Adrenal gland (tissue), 5 donors: ENCODE measurements at regions not wholly inside any gene's neighbourhood (a gene's known extent, or its start where the extent isn't known, plus 50 kb on each side); places are given as distances from the start of the nearest gene placed in this dataset.

Experiments used
- POLR2A ChIP-seq, 2 donors: fragments of 450-650 bp; IDR thresholded peaks; one replicate each; pipeline ENCODE4 v1.6.1; 2017; ENCODE audit warnings: antibody characterized with exemption in 2 of 2, mild to moderate bottlenecking in 2 of 2, moderate library complexity in 1 of 2
- TF ChIP-seq, protein P1 (sequence below), 6 experiments: fragments of 450-650 bp in 4 of 6; fragments of 200-600 bp in 2 of 6; sonication (generic) in 1 of 6; IDR thresholded peaks; 1 replicate in 5 of 6; 2 replicates in 1 of 6; pipeline versions ENCODE4 v1.5.1 to v1.8.0; 2016 to 2021; ENCODE audit warnings: antibody characterized with exemption in 6 of 6, mild to moderate bottlenecking in 2 of 6, moderate library complexity in 1 of 6
- donor health status: DM: no; HTN: no; CAD: no.

DNA sequence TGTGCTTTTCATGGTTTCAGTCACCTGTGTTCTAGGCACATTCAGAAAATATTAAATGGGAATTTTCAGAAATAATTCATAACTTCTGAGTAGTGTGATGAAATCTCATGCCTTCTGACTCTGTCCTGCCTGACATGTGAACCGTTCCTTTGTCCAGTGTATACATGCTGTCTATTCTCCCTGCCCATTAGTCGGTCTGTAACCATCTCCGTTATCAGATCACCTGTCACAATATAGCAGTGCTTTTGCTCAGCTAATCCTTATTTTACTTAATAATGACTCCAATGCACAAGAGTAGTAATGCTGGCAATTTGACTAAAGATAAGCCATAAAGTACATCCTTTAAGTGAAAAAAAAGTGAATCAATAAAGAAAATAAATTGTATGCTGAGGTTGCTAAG, 597.5 kb downstream of the BRINP3 start:
- TF ChIP-seq POLR2A (IDR thresholded peaks at IDR 0.05) = no peak
- TF ChIP-seq, protein P1, sequence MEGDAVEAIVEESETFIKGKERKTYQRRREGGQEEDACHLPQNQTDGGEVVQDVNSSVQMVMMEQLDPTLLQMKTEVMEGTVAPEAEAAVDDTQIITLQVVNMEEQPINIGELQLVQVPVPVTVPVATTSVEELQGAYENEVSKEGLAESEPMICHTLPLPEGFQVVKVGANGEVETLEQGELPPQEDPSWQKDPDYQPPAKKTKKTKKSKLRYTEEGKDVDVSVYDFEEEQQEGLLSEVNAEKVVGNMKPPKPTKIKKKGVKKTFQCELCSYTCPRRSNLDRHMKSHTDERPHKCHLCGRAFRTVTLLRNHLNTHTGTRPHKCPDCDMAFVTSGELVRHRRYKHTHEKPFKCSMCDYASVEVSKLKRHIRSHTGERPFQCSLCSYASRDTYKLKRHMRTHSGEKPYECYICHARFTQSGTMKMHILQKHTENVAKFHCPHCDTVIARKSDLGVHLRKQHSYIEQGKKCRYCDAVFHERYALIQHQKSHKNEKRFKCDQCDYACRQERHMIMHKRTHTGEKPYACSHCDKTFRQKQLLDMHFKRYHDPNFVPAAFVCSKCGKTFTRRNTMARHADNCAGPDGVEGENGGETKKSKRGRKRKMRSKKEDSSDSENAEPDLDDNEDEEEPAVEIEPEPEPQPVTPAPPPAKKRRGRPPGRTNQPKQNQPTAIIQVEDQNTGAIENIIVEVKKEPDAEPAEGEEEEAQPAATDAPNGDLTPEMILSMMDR (IDR thresholded peaks at IDR 0.05) = no peak
